ENCODE measurements at regions not wholly inside any gene's neighbourhood (a gene's known extent, or its start where the extent isn't known, plus 50 kb on each side); places are given as distances from the start of the nearest gene placed in this dataset.

DNA sequence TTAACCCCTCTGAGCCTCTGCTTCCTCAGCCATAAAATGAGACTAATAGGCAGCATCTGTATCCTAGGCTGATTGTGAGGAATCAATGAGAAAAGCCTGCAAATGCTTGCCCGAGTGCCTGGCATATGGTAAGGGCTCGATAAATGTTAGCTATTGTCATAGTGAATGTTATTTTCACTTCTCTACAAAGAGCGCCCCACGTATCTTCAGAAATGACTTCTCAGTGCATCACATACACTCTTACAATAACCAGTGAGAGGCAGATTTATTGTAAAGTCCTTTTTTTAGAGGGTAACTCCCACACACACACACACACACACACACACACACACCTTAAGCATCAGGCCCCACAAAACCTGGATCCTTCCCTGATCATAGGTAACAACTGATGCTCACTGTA, 60.5 kb upstream of the SPATA12 start:
- Histone ChIP-seq H3K9me3 (peaks cover 0 to 4% (median 0%) of the 10 kb centered on the region in 11 donors), H3K27me3 (no peaks in the 10 kb centered on the region), H3K4me1 (peaks cover 0 to 22% (median 9%) of the 10 kb centered on the region in 9 donors), H3K36me3 (no peaks in the 10 kb centered on the region), H3K27ac (no peak overlapping the region), H3K4me3 (no peak overlapping the region)
- TF ChIP-seq CTCF (IDR thresholded peaks at IDR 0.05) = no peak
- intact Hi-C loops (cut with DNase I) = loop anchor here in 2 of 10 donors (10.0 kb wide), 1 partner anchor 225 kb away; the partner anchor contains the start of gene APPL1 (in 2 of the 2)
- 97 to 99% methylated on average over 4 of the region's 4 CpGs for WGBS, 2 donors
- DNase-seq (no peak), ATAC-seq (no peak)

DNA sequence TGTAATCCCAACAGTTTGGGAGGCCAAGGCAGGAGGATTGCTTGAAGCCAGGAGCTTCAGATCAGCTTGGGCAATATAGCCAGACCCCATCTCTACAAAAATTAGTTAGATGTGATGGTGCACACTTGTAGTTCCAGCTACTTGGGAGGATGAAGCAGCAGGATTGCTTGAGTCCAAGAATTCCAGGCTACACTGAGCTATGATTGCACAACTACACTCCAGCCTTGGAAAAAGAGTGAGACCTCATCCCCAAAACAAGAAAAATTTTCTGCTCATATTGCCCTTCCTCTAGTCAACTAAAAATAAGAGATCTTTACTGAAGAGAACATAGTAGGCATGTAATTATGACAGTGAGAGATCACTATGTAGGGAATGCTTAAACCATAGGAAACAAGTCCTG, 60.9 kb upstream of the SPATA12 start:
- Histone ChIP-seq H3K4me1 (peaks cover 0 to 22% (median 9%) of the 10 kb centered on the region in 9 donors), H3K9me3 (peaks cover 0 to 4% (median 0%) of the 10 kb centered on the region in 11 donors), H3K4me3 (no peak overlapping the region), H3K27me3 (no peaks in the 10 kb centered on the region), H3K27ac (no peak overlapping the region), H3K36me3 (no peaks in the 10 kb centered on the region)
- DNase-seq (no peak), ATAC-seq (no peak)
- no peak for TF ChIP-seq CTCF (IDR thresholded peaks at IDR 0.05)
- intact Hi-C loops (cut with DNase I) = loop anchor here in 8 of 10 donors (5.0 to 10.0 kb wide), 6 partner anchors 75 to 225 kb away; partner anchors contain the start of gene APPL1 (in 3 of the 8)

- WGBS, 2 donors = 41 to 42% methylated on average over 3 of the region's 3 CpGs
- intact Hi-C loops (cut with DNase I) = loop anchor here in 8 of 10 donors (5.0 to 10.0 kb wide), 6 partner anchors 77 to 227 kb away; partner anchors contain the start of gene APPL1 (in 3 of the 8)
- ATAC-seq = peak in 5 of 8 donors; percentile 37 to 61 (median 55)
- no peaks in the 10 kb centered on the region for H3K9me3 ChIP-seq
- no peak for DNase-seq
- no peak for TF ChIP-seq CTCF (IDR thresholded peaks at IDR 0.05)
- no peaks in the 10 kb centered on the region for H3K27me3 ChIP-seq
- no peak overlapping the region for H3K4me3 ChIP-seq
- no peaks in the 10 kb centered on the region for H3K36me3 ChIP-seq
- H3K4me1 ChIP-seq = peaks cover 0 to 22% (median 9%) of the 10 kb centered on the region in 9 donors
- H3K27ac ChIP-seq = peak overlapping the region in 4 of 10 donors; percentile 14 to 40 (median 30)
Measured at GRCh38 chr3:56998076-56998529, 62.4 kb upstream of the SPATA12 start.

DNA sequence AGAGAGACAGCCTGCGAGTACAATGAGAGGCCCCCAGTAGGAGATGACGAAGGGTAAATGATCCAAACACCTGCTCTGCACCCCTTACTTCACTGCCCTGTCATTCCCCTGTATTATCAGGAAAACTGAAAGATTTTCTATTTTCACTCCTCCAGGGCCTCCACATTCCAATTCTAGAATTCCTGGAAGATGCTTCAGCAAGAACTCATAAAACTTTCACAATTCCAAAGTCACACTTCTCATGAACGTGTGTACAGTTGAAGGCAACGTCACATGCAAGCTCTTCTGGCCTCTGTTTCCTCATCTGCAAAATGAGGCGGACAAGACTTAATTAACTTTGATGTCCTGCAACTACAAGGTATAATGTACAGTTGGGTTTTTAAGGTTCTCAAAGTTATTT, 62.8 kb upstream of the SPATA12 start:
- no peak overlapping the region for H3K4me3 ChIP-seq
- intact Hi-C loops (cut with DNase I) = loop anchor here in 9 of 10 donors (2.0 to 10.0 kb wide), 7 partner anchors 39 to 227 kb away; partner anchors contain the start of gene APPL1 (in 3 of the 9)
- 81 to 84% methylated on average over 5 of the region's 5 CpGs for WGBS, 2 donors
- peak overlapping the region in 1 of 10 donors; percentile 30 for H3K27ac ChIP-seq
- no peaks in the 10 kb centered on the region for H3K9me3 ChIP-seq
- no peak for DNase-seq
- peak in 2 of 8 donors; percentile 25 to 31 for ATAC-seq
- H3K27me3 ChIP-seq = no peaks in the 10 kb centered on the region
- no peaks in the 10 kb centered on the region for H3K36me3 ChIP-seq
- peaks cover 0 to 22% (median 9%) of the 10 kb centered on the region in 9 donors for H3K4me1 ChIP-seq
- TF ChIP-seq CTCF (IDR thresholded peaks at IDR 0.05) = no peak
